Stomach smooth muscle (tissue), 2 donors: ENCODE measurements at regions not wholly inside any gene's neighbourhood (a gene's known extent, or its start where the extent isn't known, plus 50 kb on each side); places are given as distances from the start of the nearest gene placed in this dataset.

Experiments
- H3K27ac ChIP-seq: one replicate; pipeline ENCODE4 v1.7.0; 2013; ENCODE audit warnings: mild to moderate bottlenecking, low read length, inconsistent platforms
- H3K27me3 ChIP-seq, 2 donors: one replicate each; pipeline ENCODE4 v1.7.0; 2013; ENCODE audit warnings: low read length in 2 of 2; ENCODE audit not compliant: insufficient read depth in 2 of 2, control insufficient read depth in 1 of 2
- H3K36me3 ChIP-seq, 2 donors: one replicate each; pipeline ENCODE4 v1.7.0; 2013; ENCODE audit warnings: low read length in 2 of 2; ENCODE audit not compliant: control insufficient read depth in 2 of 2, insufficient read depth in 2 of 2
- H3K4me1 ChIP-seq: one replicate; pipeline ENCODE4 v1.7.0; 2013; ENCODE audit warnings: low read length; ENCODE audit not compliant: control insufficient read depth, insufficient read depth
- H3K4me3 ChIP-seq, 2 donors: one replicate each; pipeline ENCODE4 v1.7.0; 2013; ENCODE audit warnings: low read length in 2 of 2
- H3K9ac ChIP-seq, 2 donors: one replicate each; pipeline ENCODE4 v1.7.0; 2013; ENCODE audit warnings: low read length in 2 of 2, mild to moderate bottlenecking in 1 of 2
- H3K9me3 ChIP-seq, 2 donors: one replicate each; pipeline ENCODE4 v1.7.0; 2013; ENCODE audit warnings: low read length in 2 of 2; ENCODE audit not compliant: control insufficient read depth in 2 of 2
- donor health status: healthy.
- donor health status: Pancreatic carcinoma.

DNA sequence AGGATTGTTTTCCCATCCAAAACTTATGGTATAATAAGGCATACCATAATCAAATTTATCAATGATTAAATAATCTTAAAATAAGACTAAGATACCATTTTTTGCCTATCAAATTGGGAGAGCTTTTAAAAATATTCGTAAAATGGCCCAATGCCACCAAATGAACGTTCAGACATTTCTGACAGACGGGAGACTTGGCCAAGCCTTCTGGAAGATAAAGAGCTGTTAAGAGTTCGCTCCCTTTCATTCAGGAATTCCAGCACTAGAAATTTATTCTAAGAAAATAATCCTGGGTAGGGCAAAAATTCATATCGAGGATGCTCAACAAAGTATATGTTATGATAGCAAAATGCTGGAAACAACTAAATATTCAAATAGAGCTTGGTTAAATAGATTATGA is 85.6 kb upstream of the NEO1 start:
- Histone ChIP-seq H3K4me1 (no peaks in the 10 kb centered on the region), H3K36me3 (no peaks in the 10 kb centered on the region), H3K27me3 (no peaks in the 10 kb centered on the region), H3K4me3 (no peak overlapping the region), H3K27ac (no peak overlapping the region), H3K9me3 (no peaks in the 10 kb centered on the region), H3K9ac (no peak overlapping the region)

DNA sequence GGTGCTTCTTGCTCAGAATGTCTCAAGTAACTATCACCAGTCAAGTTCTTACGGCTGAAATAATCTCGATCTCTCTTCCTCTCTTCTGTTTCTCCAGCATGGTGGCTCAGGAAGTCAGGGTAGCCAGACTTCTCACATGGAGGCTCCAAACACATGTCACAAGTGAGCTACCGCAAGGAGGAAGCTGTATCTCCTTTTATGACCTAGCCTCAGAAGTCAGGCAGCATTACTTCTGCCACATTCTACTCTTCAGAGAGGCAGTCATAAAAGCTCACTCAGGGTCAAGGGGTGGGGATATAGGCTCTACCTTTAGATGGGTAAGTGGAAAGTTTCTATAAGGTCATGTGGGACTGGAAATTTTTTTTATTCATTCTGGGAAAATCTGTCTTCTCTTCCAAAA is 86.6 kb upstream of the NEO1 start:
- H3K27me3 ChIP-seq: no peaks in the 10 kb centered on the region
- H3K27ac ChIP-seq: no peak overlapping the region
- no peaks in the 10 kb centered on the region for H3K4me1 ChIP-seq
- no peak overlapping the region for H3K4me3 ChIP-seq
- H3K36me3 ChIP-seq: no peaks in the 10 kb centered on the region
- H3K9ac ChIP-seq: no peak overlapping the region
- H3K9me3 ChIP-seq: no peaks in the 10 kb centered on the region

DNA sequence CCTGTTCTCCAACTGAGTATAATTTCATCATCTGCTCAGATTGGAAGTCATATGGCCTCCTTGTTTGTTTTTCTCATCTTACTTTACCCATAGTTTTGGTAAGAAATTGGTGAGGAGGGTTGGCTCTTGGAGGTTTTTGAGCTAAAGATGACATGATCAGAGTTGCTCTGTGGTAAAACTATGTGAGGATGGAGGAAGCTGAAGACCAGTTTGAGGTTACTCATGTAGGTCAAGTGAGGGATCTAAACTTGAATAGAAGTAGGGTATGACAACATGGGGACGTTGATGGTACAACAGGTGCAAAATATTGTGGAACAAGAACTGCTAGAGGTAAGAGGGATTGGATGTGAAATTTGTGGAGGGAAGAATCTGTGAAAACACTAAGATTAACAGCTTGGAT is 87.7 kb upstream of the NEO1 start:
- Histone ChIP-seq H3K9me3 (no peaks in the 10 kb centered on the region), H3K27ac (no peak overlapping the region), H3K4me1 (no peaks in the 10 kb centered on the region), H3K4me3 (no peak overlapping the region), H3K9ac (no peak overlapping the region), H3K36me3 (no peaks in the 10 kb centered on the region), H3K27me3 (no peaks in the 10 kb centered on the region)

DNA sequence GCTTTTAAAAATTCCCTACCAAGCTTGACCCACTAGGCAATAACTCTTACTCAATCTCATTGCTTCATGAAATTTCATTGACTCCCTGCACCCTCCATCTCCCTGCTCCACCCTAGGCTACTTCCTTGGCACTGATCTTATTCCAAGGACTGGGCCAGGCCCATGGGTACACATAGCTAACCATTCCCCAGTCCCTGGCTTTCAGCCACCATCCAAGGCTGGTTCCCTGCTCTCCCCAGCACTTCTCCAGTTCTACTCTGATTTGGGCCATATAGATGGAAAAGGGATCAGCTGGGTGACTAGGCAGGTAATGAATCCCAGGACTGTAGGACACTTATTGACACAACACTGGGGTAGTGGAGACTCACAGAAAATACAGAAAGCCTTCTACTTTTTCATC is 88.1 kb upstream of the NEO1 start:
- Histone ChIP-seq H3K27me3 (no peaks in the 10 kb centered on the region), H3K9ac (no peak overlapping the region), H3K4me1 (no peaks in the 10 kb centered on the region), H3K36me3 (no peaks in the 10 kb centered on the region), H3K9me3 (no peaks in the 10 kb centered on the region), H3K27ac (no peak overlapping the region), H3K4me3 (no peak overlapping the region)

DNA sequence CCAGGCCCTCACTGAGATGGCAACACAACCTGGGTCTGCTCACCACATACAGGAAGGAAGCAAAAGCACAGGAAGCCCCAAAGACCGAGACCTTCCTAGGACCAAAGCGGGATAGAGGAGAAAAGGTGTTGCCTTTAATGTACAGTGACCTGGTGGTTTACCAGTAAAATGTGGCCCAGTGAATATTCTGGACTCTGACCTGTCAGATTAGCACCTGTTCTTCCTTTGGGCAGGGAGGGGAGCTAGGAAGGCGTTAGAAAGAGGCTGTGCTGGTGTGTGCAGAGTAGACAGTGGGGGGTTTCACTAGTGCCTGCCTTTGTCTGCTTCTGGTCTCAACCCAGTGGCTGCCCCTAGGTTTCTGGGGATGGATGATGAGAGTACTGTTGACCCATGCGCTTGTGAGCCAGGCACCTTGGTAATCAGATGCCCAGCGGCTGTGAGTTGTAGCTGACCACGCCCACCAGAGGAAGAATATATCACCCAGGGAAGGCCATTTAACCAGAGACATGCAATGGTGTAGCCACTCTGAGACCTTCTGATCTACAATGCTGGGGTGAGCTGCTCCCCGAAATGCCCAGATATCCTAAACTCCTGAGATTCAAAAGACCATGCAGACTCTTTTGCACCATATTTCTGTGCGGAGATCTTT is 90.1 kb upstream of the NEO1 start:
- no peaks in the 10 kb centered on the region for H3K9me3 ChIP-seq
- H3K4me3 ChIP-seq: no peak overlapping the region
- H3K36me3 ChIP-seq: no peaks in the 10 kb centered on the region
- no peaks in the 10 kb centered on the region for H3K4me1 ChIP-seq
- H3K9ac ChIP-seq: no peak overlapping the region
- H3K27ac ChIP-seq: no peak overlapping the region
- no peaks in the 10 kb centered on the region for H3K27me3 ChIP-seq

DNA sequence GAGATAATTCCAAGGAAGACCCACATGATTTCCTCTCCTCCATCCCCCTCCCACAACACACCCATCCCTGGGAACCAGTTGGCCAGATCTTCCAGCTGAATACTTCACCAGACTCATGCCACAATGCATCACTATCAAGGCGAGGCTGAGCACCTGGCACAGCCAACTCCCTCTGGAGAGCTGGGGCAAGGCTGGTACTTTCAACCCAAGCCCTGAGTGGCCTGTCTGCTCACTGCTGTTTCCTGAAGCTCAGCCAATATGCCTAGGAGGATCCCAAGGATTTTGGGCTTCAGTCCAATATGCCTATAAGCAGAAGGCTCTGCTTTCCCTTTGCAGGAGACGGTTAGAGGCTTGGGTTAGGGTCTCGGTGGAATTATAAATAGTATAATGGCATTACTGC is 90.9 kb upstream of the NEO1 start:
- H3K4me1 ChIP-seq: no peaks in the 10 kb centered on the region
- H3K27ac ChIP-seq: no peak overlapping the region
- no peak overlapping the region for H3K9ac ChIP-seq
- no peak overlapping the region for H3K4me3 ChIP-seq
- H3K9me3 ChIP-seq: no peaks in the 10 kb centered on the region
- H3K27me3 ChIP-seq: no peaks in the 10 kb centered on the region
- H3K36me3 ChIP-seq: no peaks in the 10 kb centered on the region

DNA sequence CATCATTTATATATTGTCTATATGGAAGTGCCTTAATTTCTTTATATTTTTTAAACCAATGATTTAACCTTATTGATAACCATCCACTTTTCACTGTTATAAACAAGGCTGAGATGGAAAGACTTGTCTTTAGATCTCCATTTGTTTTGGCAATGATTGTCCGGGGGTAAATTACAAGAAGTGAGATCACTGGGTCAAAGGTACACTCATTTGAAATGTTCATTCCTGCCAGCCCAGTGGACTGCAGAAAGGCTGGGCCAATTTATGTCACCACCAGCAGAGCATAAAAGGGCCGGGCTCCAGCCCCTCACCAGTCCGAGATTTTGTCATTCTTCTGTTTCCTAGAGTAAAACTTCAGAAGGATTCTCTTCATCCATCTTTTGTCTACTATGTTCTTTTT is 93.6 kb upstream of the NEO1 start:
- H3K4me3 ChIP-seq: no peak overlapping the region
- H3K9me3 ChIP-seq: no peaks in the 10 kb centered on the region
- no peaks in the 10 kb centered on the region for H3K4me1 ChIP-seq
- no peaks in the 10 kb centered on the region for H3K36me3 ChIP-seq
- H3K27ac ChIP-seq: no peak overlapping the region
- H3K9ac ChIP-seq: no peak overlapping the region
- H3K27me3 ChIP-seq: peaks cover 0 to 2% of the 10 kb centered on the region in 2 donors

DNA sequence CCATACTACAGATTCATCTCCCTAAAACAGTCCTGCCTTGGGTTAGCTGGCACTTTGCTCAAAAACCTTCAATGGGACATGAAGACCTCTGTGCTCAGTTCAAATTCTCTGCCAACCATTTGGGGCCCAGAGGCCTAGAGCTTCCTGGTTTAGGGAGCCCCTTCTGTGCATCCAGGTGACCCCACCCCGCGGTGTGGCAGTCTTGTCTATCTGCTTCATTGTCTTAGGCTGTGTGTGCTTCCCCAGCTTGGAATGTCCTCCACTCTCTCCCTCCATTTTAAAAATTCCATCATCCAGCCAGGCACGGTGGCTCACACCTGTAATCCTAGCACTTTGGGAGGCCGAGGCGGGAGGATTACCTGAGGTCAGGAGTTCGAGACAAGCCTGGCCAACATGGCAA is 99.0 kb upstream of the NEO1 start:
- H3K27ac ChIP-seq: no peak overlapping the region
- no peaks in the 10 kb centered on the region for H3K9me3 ChIP-seq
- H3K4me3 ChIP-seq: no peak overlapping the region
- no peaks in the 10 kb centered on the region for H3K36me3 ChIP-seq
- H3K27me3 ChIP-seq: peaks cover 0 to 2% of the 10 kb centered on the region in 2 donors
- H3K4me1 ChIP-seq: no peaks in the 10 kb centered on the region
- no peak overlapping the region for H3K9ac ChIP-seq

DNA sequence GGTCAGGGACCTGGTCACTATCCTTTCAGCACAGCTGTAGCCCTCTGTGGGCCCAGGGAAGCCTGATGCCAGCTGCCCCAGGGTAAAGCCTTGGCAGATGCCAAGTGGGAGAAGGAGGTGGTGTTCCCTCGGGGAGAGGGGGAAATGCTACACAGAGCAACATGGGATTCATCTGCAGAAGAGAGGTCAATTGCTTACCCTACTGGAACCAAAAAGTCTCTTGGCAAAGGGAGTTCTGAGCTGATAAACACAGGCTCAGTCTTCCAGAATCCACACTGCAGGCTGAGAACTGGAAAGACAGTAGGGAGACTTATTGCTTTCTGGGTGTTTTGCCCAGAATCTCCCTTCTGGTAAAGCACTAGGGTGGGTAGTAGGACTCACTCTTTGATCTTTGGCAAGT is 100.1 kb upstream of the NEO1 start:
- Histone ChIP-seq H3K36me3 (no peaks in the 10 kb centered on the region), H3K4me1 (no peaks in the 10 kb centered on the region), H3K4me3 (no peak overlapping the region), H3K9ac (no peak overlapping the region), H3K27ac (no peak overlapping the region), H3K27me3 (peaks cover 0 to 2% of the 10 kb centered on the region in 2 donors), H3K9me3 (peaks cover 0 to 2% of the 10 kb centered on the region in 2 donors)

DNA sequence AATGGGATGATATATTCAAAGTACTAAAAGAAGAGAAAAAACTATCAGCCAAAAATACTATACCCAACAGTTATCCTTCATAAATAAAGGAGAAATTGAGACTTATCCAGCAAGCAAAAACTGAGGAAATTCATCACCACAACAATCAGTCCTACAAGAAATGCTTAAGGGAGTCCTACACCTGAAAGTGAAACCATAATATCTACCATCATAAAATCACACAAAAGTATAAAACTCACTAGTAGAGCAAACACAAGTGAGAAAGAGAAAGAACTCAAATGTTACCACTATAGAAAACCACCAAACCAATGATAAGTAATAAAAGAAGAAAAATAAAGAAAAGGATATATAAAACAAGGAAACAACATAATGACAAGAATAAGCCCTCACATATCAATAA is 103.6 kb upstream of the NEO1 start:
- H3K9me3 ChIP-seq: peaks cover 0 to 2% of the 10 kb centered on the region in 2 donors
- no peak overlapping the region for H3K27ac ChIP-seq
- no peaks in the 10 kb centered on the region for H3K27me3 ChIP-seq
- no peaks in the 10 kb centered on the region for H3K4me1 ChIP-seq
- no peak overlapping the region for H3K9ac ChIP-seq
- H3K36me3 ChIP-seq: no peaks in the 10 kb centered on the region
- no peak overlapping the region for H3K4me3 ChIP-seq

DNA sequence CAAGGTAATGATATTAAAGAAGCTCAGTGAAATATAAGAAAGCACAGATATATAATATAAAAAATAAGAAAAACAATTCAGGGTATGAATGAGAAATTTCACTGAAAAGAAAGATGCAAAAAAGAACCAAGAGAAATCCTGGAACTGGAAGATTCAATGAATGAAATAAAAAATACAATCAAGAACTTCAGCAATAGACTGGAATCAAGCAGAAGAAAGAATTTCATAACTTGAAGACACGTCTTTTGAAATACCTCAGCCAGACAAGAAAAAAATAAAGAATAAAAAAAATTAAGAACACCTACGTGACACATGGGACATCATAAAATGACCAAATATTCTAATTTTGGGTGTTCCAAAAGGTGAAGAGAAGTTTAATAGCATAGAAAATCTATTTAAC is 104.6 kb upstream of the NEO1 start:
- Histone ChIP-seq H3K27ac (no peak overlapping the region), H3K36me3 (no peaks in the 10 kb centered on the region), H3K27me3 (peaks cover 0 to 2% of the 10 kb centered on the region in 2 donors), H3K9ac (no peak overlapping the region), H3K9me3 (peaks cover 0 to 2% of the 10 kb centered on the region in 2 donors), H3K4me1 (no peaks in the 10 kb centered on the region), H3K4me3 (no peak overlapping the region)
